ENCODE measurements at regions not wholly inside any gene's neighbourhood (a gene's known extent, or its start where the extent isn't known, plus 50 kb on each side); places are given as distances from the start of the nearest gene placed in this dataset.

GRCh38 chr11:11020219-11020726 lies 162.4 kb upstream of the ZBED5 start:
- no peak overlapping the region for H2BK12ac ChIP-seq (ENCODE audit: low read depth, low read length)

More at GRCh38 chr11:11020219-11020726, 162.4 kb upstream of the ZBED5 start:
- H3K4me3 ChIP-seq (ENCODE audit: extremely low read depth in 1 of 4, insufficient read depth in 2 of 4, low read depth in 3 of 4, low read length in 4 of 4): no peak overlapping the region
- H2BK5ac ChIP-seq (ENCODE audit: low read depth, low read length): no peak overlapping the region
- no peak overlapping the region; the same call in 1 of the 2 replicates for H3K18ac ChIP-seq (ENCODE audit: extremely low read depth, low read length)
- 71% methylated on average over 11 of the region's 12 CpGs; no CpG with 5 or more reads in 1 of the 2 experiments for WGBS, 2 experiments (ENCODE audit: extremely low coverage in 1 of 2, insufficient coverage in 1 of 2, insufficient read length in 1 of 2, insufficient replicate concordance in 2 of 2, low coverage in 1 of 2, low lambda C conversion rate in 2 of 2, missing lambda C conversion rate in 1 of 2)
- no peak overlapping the region for H4K5ac ChIP-seq (ENCODE audit: insufficient read length, low read depth, low read length)
- peaks cover 0 to 3% (median 0%) of the 10 kb centered on the region in 4 experiments; a peak in 1 of 7 replicates for H3K27me3 ChIP-seq (replicated peaks in 1 of 4; ENCODE audit: control insufficient read depth in 3 of 4, extremely low read depth in 1 of 4, insufficient read depth in 3 of 4, low read length in 3 of 4)
- H3K4me2 ChIP-seq (ENCODE audit: insufficient read depth in 1 of 2, low read depth in 2 of 2, low read length in 2 of 2): peak overlapping the region in 1 of 2 experiments; percentile 33; a peak in 2 of 4 replicates
- H3K23ac ChIP-seq (ENCODE audit: insufficient read length): no peak overlapping the region
- H2BK120ac ChIP-seq (replicated peaks; ENCODE audit: low read depth, low read length): no peak overlapping the region
- peaks cover 0 to 4% (median 2%) of the 10 kb centered on the region in 4 experiments; a peak in 5 of 7 replicates for H3K4me1 ChIP-seq (replicated peaks in 1 of 4; ENCODE audit: control insufficient read depth in 3 of 4, insufficient read depth in 4 of 4, low read length in 3 of 4)
- no peak overlapping the region for H3K4ac ChIP-seq (replicated peaks; ENCODE audit: insufficient read length, low read depth, low read length)
- no peak overlapping the region for H2BK20ac ChIP-seq (ENCODE audit: low read length)
- POLR2A ChIA-PET (ENCODE audit: partially characterized antibody): interaction anchor here (0.8 to 2.1 kb wide), 7 partner anchors 85 to 213 kb away, joined by 3 to 9 read pairs (median 3); partner anchors contain the start of gene EIF4G2
- H3K36me3 ChIP-seq (ENCODE audit: control insufficient read depth in 2 of 4, insufficient read depth in 4 of 4, low read length in 3 of 4): no peaks in the 10 kb centered on the region
- H2BK15ac ChIP-seq (ENCODE audit: low read length): no peak overlapping the region
- H4K20me1 ChIP-seq (replicated peaks in 1 of 2; ENCODE audit: control insufficient read depth in 1 of 2, insufficient read depth in 2 of 2, low read length in 2 of 2): no peaks in the 10 kb centered on the region
- H2AFZ ChIP-seq (ENCODE audit: low read length): peak overlapping the region; percentile 61; the same call in 1 of the 2 replicates
- no peak overlapping the region for H4K8ac ChIP-seq (ENCODE audit: extremely low read depth, insufficient read depth, low read length)
- no peaks in the 10 kb centered on the region for H3K79me1 ChIP-seq (ENCODE audit: low read depth, low read length)
- no peak overlapping the region for H2AK5ac ChIP-seq (ENCODE audit: low read depth, low read length)
- no peaks in the 10 kb centered on the region for H3K79me2 ChIP-seq (ENCODE audit: control insufficient read depth in 1 of 2, insufficient read depth in 2 of 2, low read length in 2 of 2)
- H3K9ac ChIP-seq (replicated peaks in 1 of 4; ENCODE audit: extremely low read depth in 1 of 4, low read depth in 3 of 4, low read length in 3 of 4): no peak overlapping the region
- H3K27ac ChIP-seq (ENCODE audit: low read depth, low read length): no peak overlapping the region
- TF ChIP-seq BACH1 (IDR thresholded peaks at IDR 0.05; ENCODE audit: low read length) (no peak), JUN (IDR thresholded peaks at IDR 0.05; ENCODE audit: low read depth, low read length) (no peak), EZH2 (IDR thresholded peaks at IDR 0.05; ENCODE audit: low read depth, low read length, severe bottlenecking) (no peak), CTCF (IDR thresholded peaks at IDR 0.05; ENCODE audit: control extremely low read depth in 1 of 3, insufficient read depth in 1 of 3, low read depth in 1 of 3, low read length in 3 of 3) (no peak), TBP (IDR thresholded peaks at IDR 0.05; ENCODE audit: low read depth, low read length) (no peak), POLR2AphosphoS5 (IDR thresholded peaks at IDR 0.05; ENCODE audit: low read depth, low read length) (no peak), SUZ12 (IDR thresholded peaks at IDR 0.05; ENCODE audit: low read length) (no peak), CHD2 (IDR thresholded peaks at IDR 0.05; ENCODE audit: low read length) (no peak), CTBP2 (IDR thresholded peaks at IDR 0.05; ENCODE audit: borderline replicate concordance, insufficient read depth, insufficient read length, low read length) (no peak), ZNF274 (IDR thresholded peaks at IDR 0.05; ENCODE audit: borderline replicate concordance, extremely low read depth, low read length) (no peak), SP1 (IDR thresholded peaks at IDR 0.05; ENCODE audit: low read depth, low read length) (no peak)
- H3K23me2 ChIP-seq (ENCODE audit: low read depth, low read length): no peaks in the 10 kb centered on the region; the same call in 1 of the 2 replicates
- no peak overlapping the region for H3K56ac ChIP-seq (replicated peaks; ENCODE audit: insufficient read length, low read depth, low read length)
- no peak overlapping the region for H4K91ac ChIP-seq (replicated peaks; ENCODE audit: insufficient read length, low read length)
- CTCF ChIA-PET (ENCODE audit: partially characterized antibody): interaction anchor here (0.6 to 7.1 kb wide), 22 partner anchors 8 to 947 kb away, joined by 3 to 82 read pairs (median 5); no protein-coding TSS in a partner anchor
- FAIRE-seq: no peak
- no peaks in the 10 kb centered on the region for H3K9me3 ChIP-seq (ENCODE audit: insufficient read depth in 2 of 2, low read depth in 1 of 2, low read length in 1 of 2)
- no peak for DNase-seq (ENCODE audit: low read depth in 1 of 2, low spot score in 2 of 2)
- H3K14ac ChIP-seq (ENCODE audit: insufficient read length): no peak overlapping the region

Measured in H1 (cell line).